SK-N-SH (cell line): ENCODE measurements at regions not wholly inside any gene's neighbourhood (a gene's known extent, or its start where the extent isn't known, plus 50 kb on each side); places are given as distances from the start of the nearest gene placed in this dataset.
A peak's percentile ranks its signal among the peaks of the same experiment; 100 is the strongest.

Experiments
- CTCF ChIA-PET: fragments of 300-600, 350-600 bp; formaldehyde crosslinking; extraction: SDS; loops from one replicate; lab custom pipeline; 2021; lab: Yijun Ruan, JAX
- POLR2A ChIA-PET: fragments of 350-600 bp; sonication (Branson Sonifier 250); formaldehyde crosslinking; extraction: SDS; loops from one replicate; lab custom pipeline; 2020; ENCODE audit warnings: antibody characterized with exemption, inconsistent platforms; lab: Yijun Ruan, JAX
- DNase-seq: peaks from one replicate; pipeline ENCODE4 v3.0.0; 2012
- H2AFZ ChIP-seq: fragments of 200-600 bp; sonication (generic); 2 replicates; pipeline ENCODE4 v1.8.1; 2016; ENCODE audit warnings: antibody characterized with exemption, mild to moderate bottlenecking, low read depth
- H3F3A ChIP-seq: fragments of 200-600 bp; sonication (generic); replicated peaks from 2 replicates; pipeline ENCODE3; 2016; ENCODE audit warnings: antibody characterized with exemption, mild to moderate bottlenecking; ENCODE audit not compliant: insufficient read depth
- H3K27ac ChIP-seq, 2 experiments: fragments of 200-500 bp in 1 of 2; fragments of 200-600 bp in 1 of 2; sonication (Bioruptor generic) in 1 of 2; sonication (generic), shearing (Covaris generic) in 1 of 2; 2 replicates each; pipeline versions ENCODE4 v1.5.1 to v1.6.1; 2014 to 2016; ENCODE audit warnings: low read depth in 2 of 2, inconsistent platforms in 1 of 2, low read length in 1 of 2, mild to moderate bottlenecking in 1 of 2, mixed read lengths in 1 of 2
- H3K27me3 ChIP-seq: fragments of 200-600 bp; sonication (generic), shearing (Covaris generic); 2 replicates; pipeline ENCODE4 v1.6.1; 2016; ENCODE audit warnings: mixed run types; ENCODE audit not compliant: insufficient read depth
- H3K36me3 ChIP-seq, 2 experiments: fragments of 200-500 bp in 1 of 2; fragments of 200-600 bp in 1 of 2; sonication (Bioruptor generic) in 1 of 2; sonication (generic) in 1 of 2; replicated peaks in 1 of 2; 2 replicates each; pipeline versions ENCODE3 to v1.5.1; 2014 to 2016; ENCODE audit warnings: low read length in 1 of 2, mild to moderate bottlenecking in 1 of 2; ENCODE audit not compliant: insufficient read depth in 2 of 2, control insufficient read depth in 1 of 2
- H3K4me1 ChIP-seq, 2 experiments: fragments of 200-500 bp in 1 of 2; fragments of 200-600 bp in 1 of 2; sonication (Bioruptor generic) in 1 of 2; sonication (generic), shearing (Covaris generic) in 1 of 2; 2 replicates each; pipeline versions ENCODE4 v1.5.1 to v1.6.1; 2014 to 2016; ENCODE audit warnings: low read depth in 1 of 2, low read length in 1 of 2, mixed run types in 1 of 2; ENCODE audit not compliant: insufficient read depth in 2 of 2, control insufficient read depth in 1 of 2
- H3K4me2 ChIP-seq: fragments of 200-600 bp; sonication (generic), shearing (Covaris generic); 2 replicates; pipeline ENCODE4 v1.6.1; 2017; ENCODE audit warnings: mixed run types
- H3K4me3 ChIP-seq, 2 experiments: fragments of 200-500 bp in 1 of 2; fragments of 200-600 bp in 1 of 2; sonication (Bioruptor generic) in 1 of 2; sonication (generic), shearing (Covaris generic) in 1 of 2; 2 replicates each; pipeline versions ENCODE4 v1.5.1 to v1.8.1; 2014 to 2016; ENCODE audit warnings: low read depth in 2 of 2, inconsistent platforms in 1 of 2, low read length in 1 of 2, mild to moderate bottlenecking in 1 of 2, mixed read lengths in 1 of 2, moderate library complexity in 1 of 2
- H3K79me2 ChIP-seq: fragments of 200-600 bp; sonication (generic); 2 replicates; pipeline ENCODE4 v1.8.1; 2017; ENCODE audit warnings: mild to moderate bottlenecking; ENCODE audit not compliant: insufficient read depth
- H3K9ac ChIP-seq: fragments of 200-600 bp; sonication (generic); 2 replicates; pipeline ENCODE4 v1.6.1; 2017; ENCODE audit warnings: mixed run types
- H3K9me2 ChIP-seq: fragments of 200-600 bp; sonication (generic); 2 replicates; pipeline ENCODE4 v1.6.1; 2017; ENCODE audit warnings: mixed run types
- H3K9me3 ChIP-seq: fragments of 200-600 bp; sonication (generic); 2 replicates; pipeline ENCODE4 v1.6.1; 2017; ENCODE audit warnings: mixed run types, mild to moderate bottlenecking, moderate library complexity
- H4K20me1 ChIP-seq: fragments of 200-600 bp; sonication (generic); 2 replicates; pipeline ENCODE4 v1.6.1; 2017; ENCODE audit warnings: mild to moderate bottlenecking, mixed run types; ENCODE audit not compliant: insufficient read depth
- CHD2 ChIP-seq: fragments of 150-350 bp; IDR thresholded peaks from 2 replicates; pipeline ENCODE4 v1.6.1; 2018; ENCODE audit warnings: low read length; ENCODE audit not compliant: partially characterized antibody
- EP300 ChIP-seq, 2 experiments: IDR thresholded peaks; 2 replicates each; pipeline versions ENCODE4 v1.4.0 to v1.6.1; 2012; ENCODE audit warnings: borderline replicate concordance in 1 of 2, low read depth in 1 of 2, low read length in 1 of 2
- EZH2phosphoT487 ChIP-seq: fragments of 200-600 bp; sonication (generic); IDR thresholded peaks from 2 replicates; pipeline ENCODE4 v1.6.1; 2017; ENCODE audit warnings: low read depth, mixed run types, mild to moderate bottlenecking, antibody characterized with exemption, moderate library complexity, borderline replicate concordance
- FOSL2 ChIP-seq: IDR thresholded peaks from 2 replicates; pipeline ENCODE4 v1.4.0; 2012; ENCODE audit warnings: low read depth, mild to moderate bottlenecking, moderate library complexity, borderline replicate concordance
- FOXJ3 ChIP-seq: sonication (generic); formaldehyde crosslinking; IDR thresholded peaks from 2 replicates; pipeline ENCODE4 v1.5.1; 2020; ENCODE audit warnings: mild to moderate bottlenecking, missing genetic modification reagents
- GABPA ChIP-seq: IDR thresholded peaks from 2 replicates; pipeline ENCODE4 v1.4.0; 2012; ENCODE audit warnings: low read depth, mild to moderate bottlenecking
- JUND ChIP-seq: IDR thresholded peaks from 2 replicates; pipeline ENCODE4 v1.4.0; 2012
- MXI1 ChIP-seq: IDR thresholded peaks from 2 replicates; pipeline ENCODE4 v1.6.1; 2012; ENCODE audit warnings: mild to moderate bottlenecking, low read depth, low read length, improper control_type of control experiment
- NFIC ChIP-seq: IDR thresholded peaks from 2 replicates; pipeline ENCODE4 v1.4.0; 2012; ENCODE audit warnings: borderline replicate concordance
- NRF1 ChIP-seq: IDR thresholded peaks from 2 replicates; pipeline ENCODE4 v1.6.1; 2012; ENCODE audit warnings: low read depth, mild to moderate bottlenecking, low read length
- POLR2AphosphoS5 ChIP-seq: IDR thresholded peaks from 2 replicates; pipeline ENCODE4 v1.6.1; 2012; ENCODE audit warnings: low read depth, low read length
- RAD21 ChIP-seq: IDR thresholded peaks from 2 replicates; pipeline ENCODE4 v1.6.1; 2012; ENCODE audit warnings: mild to moderate bottlenecking, low read length
- RXRA ChIP-seq: IDR thresholded peaks from 2 replicates; pipeline ENCODE4 v1.4.0; 2012; ENCODE audit warnings: low read depth, mild to moderate bottlenecking, borderline replicate concordance
- SIN3A ChIP-seq: IDR thresholded peaks from 2 replicates; pipeline ENCODE4 v1.6.1; 2012; ENCODE audit warnings: low read depth, mild to moderate bottlenecking, low read length, moderate library complexity, borderline replicate concordance
- SMC3 ChIP-seq: IDR thresholded peaks from 2 replicates; pipeline ENCODE4 v1.6.1; 2012; ENCODE audit warnings: low read depth, low read length, improper control_type of control experiment
- TEAD4 ChIP-seq: IDR thresholded peaks from 2 replicates; pipeline ENCODE4 v1.4.0; 2012; ENCODE audit warnings: mild to moderate bottlenecking, borderline replicate concordance; ENCODE audit not compliant: insufficient read depth
- YY1 ChIP-seq: IDR thresholded peaks from 2 replicates; pipeline ENCODE4 v1.4.0; 2012; ENCODE audit warnings: low read depth, mild to moderate bottlenecking
- WGBS: methylation state at CpG from one replicate; pipeline ENCODE4 v1.1.6; 2017; ENCODE audit warnings: low lambda C conversion rate; 5-methylcytosine and 5-hydroxymethylcytosine counted together
- TF ChIP-seq, protein P1 (sequence below): IDR thresholded peaks from 2 replicates; pipeline ENCODE4 v1.4.0; 2012; ENCODE audit warnings: low read depth, borderline replicate concordance
- TF ChIP-seq, protein P2 (sequence below): IDR thresholded peaks from 2 replicates; pipeline ENCODE4; 2012
- TF ChIP-seq, protein P3 (sequence below): fragments of 200-600 bp; sonication (generic); IDR thresholded peaks from 2 replicates; pipeline ENCODE4 v1.6.1; 2017; ENCODE audit warnings: antibody characterized with exemption, mild to moderate bottlenecking, moderate library complexity
- TF ChIP-seq, protein P4 (sequence below): IDR thresholded peaks from 2 replicates; pipeline ENCODE4 v1.4.0; 2012; ENCODE audit warnings: low read depth

DNA sequence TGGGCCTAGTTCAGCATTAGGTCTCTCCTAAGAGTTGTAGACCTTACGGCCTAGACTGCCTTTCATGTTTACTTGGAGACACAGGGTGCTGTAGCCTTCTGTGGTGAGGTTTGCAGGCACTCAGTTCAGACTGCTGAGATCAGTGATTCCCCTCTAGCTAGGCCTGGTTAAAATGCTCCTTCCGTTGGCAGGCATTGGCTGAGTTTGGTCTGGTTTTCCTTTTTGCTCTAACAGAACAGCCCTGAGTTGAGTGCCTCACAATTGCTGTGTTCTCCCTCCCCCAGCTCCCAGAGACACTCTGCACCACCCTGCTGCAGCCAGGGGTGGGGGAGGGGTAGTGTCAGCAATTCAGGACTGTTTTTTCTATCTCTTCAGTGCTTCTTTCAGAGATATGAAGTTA, 178.9 kb upstream of the DYRK2 start:
- POLR2A ChIA-PET, result interaction anchor here (0.9 kb wide), 1 partner anchor 27 kb away, joined by 3 read pairs; no protein-coding TSS in a partner anchor
- no peak for DNase-seq
- Histone ChIP-seq H2AFZ (no peak overlapping the region), H3K27me3 (no peaks in the 10 kb centered on the region), H3F3A (no peaks in the 10 kb centered on the region), H3K4me1 (peaks cover 0 to 9% of the 10 kb centered on the region in 2 experiments; a peak in 1 of 4 replicates), H3K79me2 (no peaks in the 10 kb centered on the region), H4K20me1 (no peaks in the 10 kb centered on the region), H3K4me2 (no peak overlapping the region), H3K27ac (peak overlapping the region in 1 of 2 experiments; percentile 19; a peak in 1 of 4 replicates), H3K4me3 (no peak overlapping the region), H3K9me3 (no peaks in the 10 kb centered on the region), H3K9me2 (no peaks in the 10 kb centered on the region), H3K36me3 (no peaks in the 10 kb centered on the region), H3K9ac (no peak overlapping the region)
- peak; percentile 61 for TF ChIP-seq CHD2
- no peak for TF ChIP-seq EP300 (IDR thresholded peaks at IDR 0.05; ENCODE audit: borderline replicate concordance in 1 of 2, low read depth in 1 of 2, low read length in 1 of 2)
- CTCF ChIA-PET, result interaction anchor here (1.4 kb wide), 1 partner anchor 473 kb away, joined by 4 read pairs; no protein-coding TSS in a partner anchor
- 56% methylated on average over 2 of the region's 2 CpGs for WGBS

DNA sequence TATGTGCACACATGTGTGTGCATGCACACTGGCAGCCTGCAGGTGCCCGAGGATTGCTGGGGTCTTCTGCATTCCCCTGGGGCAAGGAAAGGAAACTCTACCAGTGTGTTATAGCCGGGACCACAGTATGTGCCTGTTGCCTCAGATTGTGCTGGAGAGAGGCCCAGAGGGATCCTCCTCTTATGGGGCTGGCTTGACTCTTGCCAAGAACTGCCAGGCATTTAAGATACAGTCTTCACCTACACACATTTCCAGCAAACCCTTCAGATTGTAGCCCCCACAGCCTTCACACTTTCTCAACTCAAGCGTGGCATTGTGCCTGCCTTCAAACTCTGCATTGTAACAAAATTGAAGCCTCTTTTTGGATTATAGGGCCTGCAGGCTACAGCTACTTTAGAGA, 176.7 kb upstream of the DYRK2 start:
- Histone ChIP-seq H3K27ac (no peak overlapping the region), H3K27me3 (no peaks in the 10 kb centered on the region), H3K9ac (no peak overlapping the region), H3F3A (no peaks in the 10 kb centered on the region), H3K4me1 (peaks cover 0 to 9% of the 10 kb centered on the region in 2 experiments; a peak in 1 of 4 replicates), H3K79me2 (no peaks in the 10 kb centered on the region), H3K4me2 (no peak overlapping the region), H3K9me3 (no peaks in the 10 kb centered on the region), H3K9me2 (no peaks in the 10 kb centered on the region), H4K20me1 (no peaks in the 10 kb centered on the region), H2AFZ (no peak overlapping the region), H3K4me3 (no peak overlapping the region), H3K36me3 (no peaks in the 10 kb centered on the region)
- ChIA-PET POLR2A (no interaction called here), CTCF (no interaction called here)
- DNase-seq, result no peak
- TF ChIP-seq, protein P1, sequence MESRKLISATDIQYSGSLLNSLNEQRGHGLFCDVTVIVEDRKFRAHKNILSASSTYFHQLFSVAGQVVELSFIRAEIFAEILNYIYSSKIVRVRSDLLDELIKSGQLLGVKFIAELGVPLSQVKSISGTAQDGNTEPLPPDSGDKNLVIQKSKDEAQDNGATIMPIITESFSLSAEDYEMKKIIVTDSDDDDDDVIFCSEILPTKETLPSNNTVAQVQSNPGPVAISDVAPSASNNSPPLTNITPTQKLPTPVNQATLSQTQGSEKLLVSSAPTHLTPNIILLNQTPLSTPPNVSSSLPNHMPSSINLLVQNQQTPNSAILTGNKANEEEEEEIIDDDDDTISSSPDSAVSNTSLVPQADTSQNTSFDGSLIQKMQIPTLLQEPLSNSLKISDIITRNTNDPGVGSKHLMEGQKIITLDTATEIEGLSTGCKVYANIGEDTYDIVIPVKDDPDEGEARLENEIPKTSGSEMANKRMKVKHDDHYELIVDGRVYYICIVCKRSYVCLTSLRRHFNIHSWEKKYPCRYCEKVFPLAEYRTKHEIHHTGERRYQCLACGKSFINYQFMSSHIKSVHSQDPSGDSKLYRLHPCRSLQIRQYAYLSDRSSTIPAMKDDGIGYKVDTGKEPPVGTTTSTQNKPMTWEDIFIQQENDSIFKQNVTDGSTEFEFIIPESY, result no peak
- TF ChIP-seq MXI1, result no peak
- TF ChIP-seq JUND, result no peak
- TF ChIP-seq, protein P2, sequence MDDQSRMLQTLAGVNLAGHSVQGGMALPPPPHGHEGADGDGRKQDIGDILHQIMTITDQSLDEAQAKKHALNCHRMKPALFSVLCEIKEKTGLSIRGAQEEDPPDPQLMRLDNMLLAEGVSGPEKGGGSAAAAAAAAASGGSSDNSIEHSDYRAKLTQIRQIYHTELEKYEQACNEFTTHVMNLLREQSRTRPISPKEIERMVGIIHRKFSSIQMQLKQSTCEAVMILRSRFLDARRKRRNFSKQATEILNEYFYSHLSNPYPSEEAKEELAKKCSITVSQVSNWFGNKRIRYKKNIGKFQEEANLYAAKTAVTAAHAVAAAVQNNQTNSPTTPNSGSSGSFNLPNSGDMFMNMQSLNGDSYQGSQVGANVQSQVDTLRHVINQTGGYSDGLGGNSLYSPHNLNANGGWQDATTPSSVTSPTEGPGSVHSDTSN, result no peak
- TF ChIP-seq FOSL2, result no peak
- no peak for TF ChIP-seq CHD2
- TF ChIP-seq SIN3A, result no peak
- no peak for TF ChIP-seq NRF1
- TF ChIP-seq EZH2phosphoT487, result no peak
- TF ChIP-seq, protein P3, sequence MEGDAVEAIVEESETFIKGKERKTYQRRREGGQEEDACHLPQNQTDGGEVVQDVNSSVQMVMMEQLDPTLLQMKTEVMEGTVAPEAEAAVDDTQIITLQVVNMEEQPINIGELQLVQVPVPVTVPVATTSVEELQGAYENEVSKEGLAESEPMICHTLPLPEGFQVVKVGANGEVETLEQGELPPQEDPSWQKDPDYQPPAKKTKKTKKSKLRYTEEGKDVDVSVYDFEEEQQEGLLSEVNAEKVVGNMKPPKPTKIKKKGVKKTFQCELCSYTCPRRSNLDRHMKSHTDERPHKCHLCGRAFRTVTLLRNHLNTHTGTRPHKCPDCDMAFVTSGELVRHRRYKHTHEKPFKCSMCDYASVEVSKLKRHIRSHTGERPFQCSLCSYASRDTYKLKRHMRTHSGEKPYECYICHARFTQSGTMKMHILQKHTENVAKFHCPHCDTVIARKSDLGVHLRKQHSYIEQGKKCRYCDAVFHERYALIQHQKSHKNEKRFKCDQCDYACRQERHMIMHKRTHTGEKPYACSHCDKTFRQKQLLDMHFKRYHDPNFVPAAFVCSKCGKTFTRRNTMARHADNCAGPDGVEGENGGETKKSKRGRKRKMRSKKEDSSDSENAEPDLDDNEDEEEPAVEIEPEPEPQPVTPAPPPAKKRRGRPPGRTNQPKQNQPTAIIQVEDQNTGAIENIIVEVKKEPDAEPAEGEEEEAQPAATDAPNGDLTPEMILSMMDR, result no peak
- no peak for TF ChIP-seq RAD21
- no peak for TF ChIP-seq YY1
- no peak for TF ChIP-seq RXRA
- no peak for TF ChIP-seq TEAD4
- TF ChIP-seq GABPA, result no peak
- no peak for TF ChIP-seq FOXJ3 (CRISPR knock-in tag)
- no peak for TF ChIP-seq SMC3
- TF ChIP-seq POLR2AphosphoS5, result no peak
- TF ChIP-seq, protein P4, sequence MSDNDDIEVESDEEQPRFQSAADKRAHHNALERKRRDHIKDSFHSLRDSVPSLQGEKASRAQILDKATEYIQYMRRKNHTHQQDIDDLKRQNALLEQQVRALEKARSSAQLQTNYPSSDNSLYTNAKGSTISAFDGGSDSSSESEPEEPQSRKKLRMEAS, result no peak
- no peak for TF ChIP-seq NFIC
- WGBS, result 59% methylated on average over 3 of the region's 3 CpGs
